ENCODE measurements at regions not wholly inside any gene's neighbourhood (a gene's known extent, or its start where the extent isn't known, plus 50 kb on each side); places are given as distances from the start of the nearest gene placed in this dataset.
A peak's percentile ranks its signal among the peaks of the same experiment; 100 is the strongest.

DNA sequence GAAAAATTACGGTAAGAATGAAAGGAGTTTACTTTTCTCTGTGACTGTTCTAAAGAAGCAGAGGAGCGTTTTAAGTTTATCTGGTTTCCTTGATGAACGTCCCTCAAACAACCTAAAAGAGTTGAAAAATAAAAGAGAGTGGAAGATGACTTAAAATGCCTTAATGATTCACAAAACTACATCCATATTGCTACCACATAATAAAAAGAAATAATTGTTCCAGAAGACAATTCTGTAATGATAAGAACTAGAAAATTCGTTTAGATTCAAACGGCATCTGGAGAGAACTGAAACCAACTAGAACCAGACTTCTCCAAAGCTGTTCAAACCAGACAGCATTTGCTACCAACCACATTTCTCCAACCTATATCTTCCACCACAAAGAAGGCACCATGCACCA is 68.1 kb downstream of the TEKT4 start:
- DNase-seq (ENCODE audit: low read depth) = no peak

DNA sequence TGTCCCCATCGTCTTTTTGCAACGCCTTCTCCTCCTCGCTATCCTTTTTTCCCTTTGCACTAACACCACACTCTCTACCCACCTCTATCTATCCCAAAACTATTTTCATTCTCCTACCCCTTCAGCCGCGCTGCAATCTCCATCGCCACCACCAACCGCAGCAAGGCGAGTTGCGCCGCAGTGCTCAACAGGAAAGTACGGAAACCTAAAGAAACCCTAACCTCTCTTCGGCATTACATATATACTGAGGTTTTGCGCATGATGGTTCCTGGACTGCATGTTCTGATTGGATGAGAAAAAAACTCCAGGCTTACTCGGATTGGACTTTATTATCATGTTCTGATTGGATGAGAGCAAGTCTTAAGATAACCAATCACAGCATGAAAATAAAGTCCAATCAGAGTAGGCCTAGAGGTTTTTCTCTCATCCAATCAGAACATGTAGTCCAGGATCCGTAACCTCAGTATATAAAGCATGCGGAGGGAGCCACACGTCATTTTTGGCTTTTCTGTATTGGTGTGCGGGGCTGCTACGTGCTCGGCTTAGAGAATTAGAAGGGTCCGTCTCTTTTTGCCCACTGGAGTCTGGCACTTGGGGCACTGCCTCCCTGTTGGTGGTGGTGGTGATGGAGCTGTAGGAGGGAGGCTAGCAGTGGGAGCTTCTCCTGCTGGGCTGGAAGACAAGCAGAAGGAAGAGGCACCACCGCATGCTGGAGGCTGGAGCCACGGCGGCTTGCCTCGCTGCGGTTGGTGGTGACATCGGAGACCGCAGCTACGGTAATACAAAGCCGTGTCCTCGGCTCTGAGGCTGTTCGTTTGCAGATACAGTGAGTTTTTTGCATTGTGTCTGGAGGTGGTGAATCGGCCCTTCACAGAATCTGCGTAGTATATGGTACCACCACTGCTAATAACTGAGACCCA is 76.1 kb downstream of the TEKT4 start:
- no peak for DNase-seq (ENCODE audit: low read depth)

DNA sequence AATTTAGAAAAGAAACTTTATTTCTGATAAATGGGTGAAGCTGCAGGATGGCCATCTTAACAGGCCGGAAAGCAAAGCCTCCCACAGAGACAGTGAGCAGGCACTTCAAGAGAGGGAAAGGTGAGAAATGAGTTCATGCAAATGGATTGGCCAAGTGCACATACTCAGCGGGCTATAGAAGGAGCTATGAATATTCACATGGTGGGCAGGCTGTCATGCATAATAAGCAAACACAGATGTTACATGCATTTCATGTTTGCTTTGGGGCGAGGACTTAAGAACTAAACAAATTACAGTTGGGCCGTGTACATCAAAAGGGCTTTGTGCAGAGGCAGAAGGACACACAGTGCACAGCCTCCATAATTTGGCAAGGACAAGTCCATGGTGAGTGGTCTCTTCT is 69.8 kb upstream of the MAL start:
- no peak for DNase-seq (ENCODE audit: low read depth)

DNA sequence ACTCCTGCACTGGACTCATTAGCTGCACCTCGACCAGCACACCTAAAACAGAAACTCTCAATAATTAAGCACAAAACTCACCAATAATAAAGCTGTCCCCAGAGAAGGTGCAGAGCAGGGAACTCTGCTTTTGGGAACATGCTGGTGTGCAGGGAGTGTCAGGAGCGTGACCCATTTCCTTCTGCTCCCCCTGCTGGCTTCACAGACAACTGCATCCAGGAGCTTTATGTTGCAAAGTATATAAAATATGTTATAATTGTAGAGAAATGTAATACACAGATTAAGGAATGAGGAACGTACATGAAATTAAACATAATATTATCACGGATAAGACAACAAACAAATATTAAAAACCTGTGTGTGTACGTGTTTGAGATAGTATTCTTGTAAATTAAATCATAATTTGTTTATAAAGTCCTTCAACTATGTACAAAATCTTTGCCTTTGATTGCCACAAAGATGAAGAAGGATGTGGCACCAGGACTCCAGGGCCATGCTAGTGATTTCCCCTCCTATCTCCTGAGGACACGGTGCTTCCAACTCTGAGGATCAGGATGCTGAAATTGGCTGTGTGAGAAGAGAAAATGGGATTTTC is 68.6 kb upstream of the MAL start:
- DNase-seq (ENCODE audit: low read depth) = peak; percentile 2

DNA sequence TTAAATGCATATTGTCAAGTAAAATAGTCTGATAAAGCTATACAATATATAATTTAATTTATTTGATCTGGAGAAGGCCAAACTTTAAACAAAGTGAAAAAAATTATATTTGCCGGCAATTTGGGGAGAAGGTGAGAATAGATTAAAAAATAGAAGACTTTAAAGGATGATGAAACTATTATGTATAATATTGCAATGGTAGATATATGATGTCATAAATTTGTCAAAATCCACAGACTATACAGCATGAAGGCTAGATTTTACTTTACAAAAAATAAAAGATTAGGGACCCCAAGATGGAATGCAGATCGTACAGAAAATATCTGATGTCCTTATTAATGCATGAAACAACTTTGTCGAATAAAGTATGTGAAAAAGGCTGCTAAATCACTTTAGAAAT is 67.3 kb upstream of the MAL start:
- no peak for DNase-seq (ENCODE audit: low read depth)

DNA sequence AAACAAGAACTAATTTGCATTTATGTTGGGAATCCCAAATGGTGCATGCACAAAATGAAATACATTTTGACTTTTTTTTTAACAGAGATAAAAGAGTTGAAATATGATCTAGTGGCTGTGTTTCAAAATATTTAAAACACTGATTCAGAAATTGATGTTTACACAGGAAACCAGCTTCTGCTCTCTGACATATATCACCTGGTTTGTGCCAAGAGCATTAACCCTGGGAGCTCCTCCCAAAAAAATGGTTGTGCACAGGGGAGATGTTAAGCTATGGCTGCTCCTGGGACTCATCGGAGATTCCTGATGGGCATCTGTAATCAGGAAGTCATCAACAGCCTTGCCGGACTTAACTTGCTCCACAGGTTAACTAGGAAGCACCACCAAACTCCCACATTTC is 65.2 kb upstream of the MAL start:
- no peak for DNase-seq (ENCODE audit: low read depth)

DNA sequence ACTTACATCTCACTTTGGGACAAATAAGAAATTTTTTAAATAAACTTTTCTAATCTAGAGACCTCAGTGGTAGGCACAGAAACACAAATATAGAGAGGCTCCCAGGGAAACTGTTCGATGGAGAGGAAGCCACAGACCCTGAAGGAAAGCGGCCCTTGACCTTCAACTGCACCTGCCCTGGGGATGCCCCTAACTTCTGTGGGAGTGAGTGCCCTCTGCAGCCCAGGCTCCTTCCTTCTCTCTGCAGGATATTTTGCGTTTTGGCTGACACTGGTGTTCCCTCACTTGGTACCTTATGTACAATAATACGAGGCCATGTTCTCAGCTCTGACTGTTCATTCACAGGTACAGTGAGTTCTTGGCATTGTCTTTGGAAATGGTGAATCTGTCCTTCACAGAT is 64.8 kb upstream of the MAL start:
- no peak for DNase-seq (ENCODE audit: low read depth)

DNA sequence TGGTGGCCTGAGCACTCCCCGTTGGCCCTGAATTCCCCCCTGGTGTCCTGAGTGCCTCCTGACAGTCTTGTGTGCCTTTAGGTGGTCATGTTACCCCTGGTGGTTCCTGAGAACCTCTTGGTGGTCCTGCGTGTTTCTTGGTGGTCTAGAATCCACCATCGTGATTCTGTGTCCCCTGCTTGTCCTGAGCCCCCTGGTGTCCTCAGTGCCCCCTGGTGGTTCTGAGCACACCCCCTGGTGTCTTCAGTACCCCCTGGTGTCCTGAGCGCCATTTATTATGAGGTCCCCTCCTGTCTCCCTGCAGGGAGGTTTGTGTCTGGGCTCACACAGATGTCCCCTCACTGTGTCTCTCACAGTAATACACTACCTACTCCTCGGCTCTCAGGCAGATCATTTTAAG is 61.3 kb upstream of the MAL start:
- DNase-seq (ENCODE audit: low read depth) = no peak

DNA sequence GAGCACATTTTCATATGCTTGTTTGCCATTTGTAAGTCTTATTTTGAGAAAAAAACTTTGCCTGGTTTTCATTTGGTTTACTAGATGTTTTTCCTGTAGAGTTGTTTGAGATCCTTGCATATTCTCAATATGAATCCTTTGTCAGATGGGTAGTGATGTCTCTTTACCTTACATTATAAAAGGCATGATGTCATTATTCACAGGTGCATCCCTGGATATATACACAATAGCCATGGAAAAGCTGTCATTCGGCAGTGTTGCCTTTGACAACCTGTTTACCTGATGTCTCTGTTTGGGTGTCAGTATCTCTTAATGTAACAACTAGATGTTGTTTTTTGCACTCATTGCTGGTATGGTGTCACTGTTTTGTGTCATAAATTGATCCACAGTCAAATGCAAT is 58.8 kb upstream of the MAL start:
- DNase-seq (ENCODE audit: low read depth) = no peak

DNA sequence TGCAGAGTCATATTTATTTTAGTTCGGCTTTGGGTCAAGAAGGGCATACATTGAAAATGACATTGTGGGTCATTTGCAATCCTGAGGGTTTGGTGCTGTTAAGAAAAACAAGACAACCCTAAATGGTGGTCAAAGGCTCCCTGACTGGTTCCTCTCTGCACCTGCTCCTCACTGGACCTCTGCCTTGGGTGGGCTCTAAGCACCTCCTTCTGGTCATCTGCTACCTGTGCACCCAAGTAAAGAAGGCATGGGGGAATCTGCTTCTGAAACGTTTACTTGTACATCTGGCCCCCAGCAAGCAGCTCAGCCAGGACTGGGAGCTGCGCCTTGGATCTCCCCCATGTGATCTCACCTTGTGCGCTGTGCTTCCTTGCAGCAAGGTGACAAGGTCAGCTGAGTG is 55.2 kb upstream of the MAL start:
- no peak for DNase-seq (ENCODE audit: low read depth)

Data from amniotic epithelial cell (primary cell).